ENCODE measurements at regions not wholly inside any gene's neighbourhood (a gene's known extent, or its start where the extent isn't known, plus 50 kb on each side); places are given as distances from the start of the nearest gene placed in this dataset.

GRCh38 chr4:180205276-180205675 lies 2037.9 kb upstream of the TENM3 start:
- intact Hi-C loops (cut with DNase I) = no loop called here
- no peak overlapping the region for H3K27ac ChIP-seq (ENCODE audit: low read length)

GRCh38 chr4:180207921-180208320 lies 2035.3 kb upstream of the TENM3 start:
- no peaks in the 10 kb centered on the region for H3K4me1 ChIP-seq (ENCODE audit: control insufficient read depth, insufficient read depth, low read length)
- no peaks in the 10 kb centered on the region for H3K27me3 ChIP-seq (ENCODE audit: control insufficient read depth, insufficient read depth)
- no peaks in the 10 kb centered on the region for H3K9me3 ChIP-seq (ENCODE audit: control insufficient read depth, low read length)
- ATAC-seq (no peak), DNase-seq (no peak)
- H3K4me3 ChIP-seq (ENCODE audit: low read length) = no peak overlapping the region
- H3K27ac ChIP-seq (ENCODE audit: low read length) = no peak overlapping the region
- WGBS = 64% methylated on average over 1 of the region's 1 CpG
- intact Hi-C loops (cut with DNase I) = no loop called here

More at GRCh38 chr4:180205276-180205675, 2037.9 kb upstream of the TENM3 start:
- 86% methylated on average over 4 of the region's 4 CpGs for WGBS
- Histone ChIP-seq H3K4me1 (ENCODE audit: control insufficient read depth, insufficient read depth, low read length) (no peaks in the 10 kb centered on the region), H3K4me3 (ENCODE audit: low read length) (no peak overlapping the region), H3K27me3 (ENCODE audit: control insufficient read depth, insufficient read depth) (no peaks in the 10 kb centered on the region), H3K9me3 (ENCODE audit: control insufficient read depth, low read length) (no peaks in the 10 kb centered on the region)
- ATAC-seq (no peak), DNase-seq (no peak)

GRCh38 chr4:180217070-180217469 lies 2026.1 kb upstream of the TENM3 start:
- WGBS = 52% methylated on average over 1 of the region's 1 CpG
- intact Hi-C loops (cut with DNase I) = no loop called here
- no peak for ATAC-seq

GRCh38 chr4:180219080-180219479 lies 2024.1 kb upstream of the TENM3 start:
- Histone ChIP-seq H3K27ac (ENCODE audit: low read length) (no peak overlapping the region), H3K27me3 (ENCODE audit: control insufficient read depth, insufficient read depth) (no peaks in the 10 kb centered on the region), H3K4me3 (ENCODE audit: low read length) (no peak overlapping the region), H3K4me1 (ENCODE audit: control insufficient read depth, insufficient read depth, low read length) (no peaks in the 10 kb centered on the region), H3K9me3 (ENCODE audit: control insufficient read depth, low read length) (no peaks in the 10 kb centered on the region)
- WGBS = 96% methylated on average over 3 of the region's 3 CpGs
- ATAC-seq (no peak), DNase-seq (no peak)
- intact Hi-C loops (cut with DNase I) = no loop called here

More at GRCh38 chr4:180217070-180217469, 2026.1 kb upstream of the TENM3 start:
- H3K27ac ChIP-seq (ENCODE audit: low read length) = no peak overlapping the region
- DNase-seq = no peak
- no peaks in the 10 kb centered on the region for H3K9me3 ChIP-seq (ENCODE audit: control insufficient read depth, low read length)
- H3K27me3 ChIP-seq (ENCODE audit: control insufficient read depth, insufficient read depth) = no peaks in the 10 kb centered on the region
- no peaks in the 10 kb centered on the region for H3K4me1 ChIP-seq (ENCODE audit: control insufficient read depth, insufficient read depth, low read length)
- no peak overlapping the region for H3K4me3 ChIP-seq (ENCODE audit: low read length)

GRCh38 chr4:180225977-180226376 lies 2017.2 kb upstream of the TENM3 start:
- ATAC-seq = no peak
- H3K4me1 ChIP-seq (ENCODE audit: control insufficient read depth, insufficient read depth, low read length) = no peaks in the 10 kb centered on the region
- WGBS = 52% methylated on average over 1 of the region's 1 CpG
- H3K27me3 ChIP-seq (ENCODE audit: control insufficient read depth, insufficient read depth) = no peaks in the 10 kb centered on the region
- no peak for DNase-seq
- intact Hi-C loops (cut with DNase I) = no loop called here
- H3K4me3 ChIP-seq (ENCODE audit: low read length) = no peak overlapping the region
- H3K9me3 ChIP-seq (ENCODE audit: control insufficient read depth, low read length) = no peaks in the 10 kb centered on the region
- H3K27ac ChIP-seq (ENCODE audit: low read length) = no peak overlapping the region

GRCh38 chr4:180234730-180235129 lies 2008.5 kb upstream of the TENM3 start:
- DNase-seq = no peak
- Histone ChIP-seq H3K27me3 (ENCODE audit: control insufficient read depth, insufficient read depth) (no peaks in the 10 kb centered on the region), H3K27ac (ENCODE audit: low read length) (no peak overlapping the region), H3K4me3 (ENCODE audit: low read length) (no peak overlapping the region), H3K9me3 (ENCODE audit: control insufficient read depth, low read length) (no peaks in the 10 kb centered on the region), H3K4me1 (ENCODE audit: control insufficient read depth, insufficient read depth, low read length) (no peaks in the 10 kb centered on the region)
- no peak for ATAC-seq
- WGBS = 73% methylated on average over 3 of the region's 3 CpGs
- intact Hi-C loops (cut with DNase I) = no loop called here

GRCh38 chr4:180240670-180241069 lies 2002.5 kb upstream of the TENM3 start:
- 54% methylated on average over 2 of the region's 2 CpGs for WGBS

GRCh38 chr4:180253419-180253818 lies 1989.8 kb upstream of the TENM3 start:
- DNase-seq = no peak
- intact Hi-C loops (cut with DNase I) = no loop called here
- no peak for ATAC-seq

More at GRCh38 chr4:180240670-180241069, 2002.5 kb upstream of the TENM3 start:
- no peak overlapping the region for H3K4me3 ChIP-seq (ENCODE audit: low read length)
- no peaks in the 10 kb centered on the region for H3K4me1 ChIP-seq (ENCODE audit: control insufficient read depth, insufficient read depth, low read length)
- no peak overlapping the region for H3K27ac ChIP-seq (ENCODE audit: low read length)
- no peak for ATAC-seq
- no peaks in the 10 kb centered on the region for H3K27me3 ChIP-seq (ENCODE audit: control insufficient read depth, insufficient read depth)
- no peak for DNase-seq
- no peaks in the 10 kb centered on the region for H3K9me3 ChIP-seq (ENCODE audit: control insufficient read depth, low read length)
- intact Hi-C loops (cut with DNase I) = no loop called here

GRCh38 chr4:180261346-180261745 lies 1981.9 kb upstream of the TENM3 start:
- no peaks in the 10 kb centered on the region for H3K4me1 ChIP-seq (ENCODE audit: control insufficient read depth, insufficient read depth, low read length)
- intact Hi-C loops (cut with DNase I) = no loop called here
- no peak overlapping the region for H3K27ac ChIP-seq (ENCODE audit: low read length)
- H3K27me3 ChIP-seq (ENCODE audit: control insufficient read depth, insufficient read depth) = no peaks in the 10 kb centered on the region
- no peak overlapping the region for H3K4me3 ChIP-seq (ENCODE audit: low read length)
- ATAC-seq (no peak), DNase-seq (no peak)
- no peaks in the 10 kb centered on the region for H3K9me3 ChIP-seq (ENCODE audit: control insufficient read depth, low read length)
- WGBS = 39% methylated on average over 2 of the region's 2 CpGs

More at GRCh38 chr4:180253419-180253818, 1989.8 kb upstream of the TENM3 start:
- H3K27ac ChIP-seq (ENCODE audit: low read length) = no peak overlapping the region
- H3K9me3 ChIP-seq (ENCODE audit: control insufficient read depth, low read length) = no peaks in the 10 kb centered on the region
- WGBS = 65% methylated on average over 1 of the region's 1 CpG
- H3K4me3 ChIP-seq (ENCODE audit: low read length) = no peak overlapping the region
- no peaks in the 10 kb centered on the region for H3K4me1 ChIP-seq (ENCODE audit: control insufficient read depth, insufficient read depth, low read length)
- no peaks in the 10 kb centered on the region for H3K27me3 ChIP-seq (ENCODE audit: control insufficient read depth, insufficient read depth)

- H3K4me3 ChIP-seq (ENCODE audit: low read length) = no peak overlapping the region
- intact Hi-C loops (cut with DNase I) = no loop called here
- no peaks in the 10 kb centered on the region for H3K27me3 ChIP-seq (ENCODE audit: control insufficient read depth, insufficient read depth)
- 77% methylated on average over 3 of the region's 3 CpGs for WGBS
- H3K9me3 ChIP-seq (ENCODE audit: control insufficient read depth, low read length) = no peaks in the 10 kb centered on the region
- ATAC-seq (no peak), DNase-seq (no peak)
- no peak overlapping the region for H3K27ac ChIP-seq (ENCODE audit: low read length)
- H3K4me1 ChIP-seq (ENCODE audit: control insufficient read depth, insufficient read depth, low read length) = no peaks in the 10 kb centered on the region
These were observed 1963.1 kb upstream of the TENM3 start for GRCh38 chr4:180280076-180280475.

- Histone ChIP-seq H3K27me3 (ENCODE audit: control insufficient read depth, insufficient read depth) (no peaks in the 10 kb centered on the region), H3K4me1 (ENCODE audit: control insufficient read depth, insufficient read depth, low read length) (no peaks in the 10 kb centered on the region), H3K27ac (ENCODE audit: low read length) (no peak overlapping the region), H3K4me3 (ENCODE audit: low read length) (no peak overlapping the region), H3K9me3 (ENCODE audit: control insufficient read depth, low read length) (no peaks in the 10 kb centered on the region)
- ATAC-seq = no peak
- no peak for DNase-seq
- WGBS = 78% methylated on average over 6 of the region's 6 CpGs
- intact Hi-C loops (cut with DNase I) = no loop called here
These were observed 1962.4 kb upstream of the TENM3 start for GRCh38 chr4:180280726-180281297.

GRCh38 chr4:180281724-180282123 lies 1961.5 kb upstream of the TENM3 start:
- DNase-seq = no peak
- no peak for ATAC-seq
- H3K4me1 ChIP-seq (ENCODE audit: control insufficient read depth, insufficient read depth, low read length) = no peaks in the 10 kb centered on the region
- no peak overlapping the region for H3K4me3 ChIP-seq (ENCODE audit: low read length)
- H3K27me3 ChIP-seq (ENCODE audit: control insufficient read depth, insufficient read depth) = no peaks in the 10 kb centered on the region
- no peaks in the 10 kb centered on the region for H3K9me3 ChIP-seq (ENCODE audit: control insufficient read depth, low read length)
- intact Hi-C loops (cut with DNase I) = no loop called here
- 73% methylated on average over 3 of the region's 3 CpGs for WGBS
- H3K27ac ChIP-seq (ENCODE audit: low read length) = no peak overlapping the region
